H1 (cell line): ENCODE measurements at regions not wholly inside any gene's neighbourhood (a gene's known extent, or its start where the extent isn't known, plus 50 kb on each side); places are given as distances from the start of the nearest gene placed in this dataset.

Experiments used
- BACH1 ChIP-seq: IDR thresholded peaks from 2 replicates; pipeline ENCODE4 v1.6.1; 2012; ENCODE audit warnings: low read length, improper control_type of control experiment
- TAF1 ChIP-seq: IDR thresholded peaks from 2 replicates; pipeline ENCODE4 v1.6.1; 2011; ENCODE audit warnings: mild to moderate bottlenecking, low read depth, low read length
- TF ChIP-seq, protein P1 (sequence below): IDR thresholded peaks from 2 replicates; pipeline ENCODE4 v1.6.1; 2012; ENCODE audit warnings: inconsistent platforms

DNA sequence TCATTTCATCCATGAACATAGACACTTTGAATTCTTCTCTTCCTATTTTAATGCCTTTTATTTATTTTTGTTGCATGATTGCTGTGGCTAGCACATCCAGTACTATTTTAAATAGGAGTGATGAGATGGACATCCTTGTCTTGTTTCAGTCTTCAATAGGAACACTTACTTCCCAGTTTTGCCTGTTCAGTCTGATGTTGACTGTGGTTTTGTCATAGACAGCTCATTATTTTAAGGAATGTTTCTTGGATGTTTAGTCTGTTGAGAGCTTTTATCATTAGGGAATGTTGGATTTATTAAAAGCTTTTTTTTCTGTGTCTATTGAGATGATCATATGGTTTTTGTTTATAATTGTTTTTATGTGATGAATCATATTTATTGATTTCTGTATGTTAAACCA lies 586.6 kb downstream of the SLITRK1 start (continued):
- no peak for TF ChIP-seq TAF1
- no peak for TF ChIP-seq BACH1
- TF ChIP-seq, protein P1, sequence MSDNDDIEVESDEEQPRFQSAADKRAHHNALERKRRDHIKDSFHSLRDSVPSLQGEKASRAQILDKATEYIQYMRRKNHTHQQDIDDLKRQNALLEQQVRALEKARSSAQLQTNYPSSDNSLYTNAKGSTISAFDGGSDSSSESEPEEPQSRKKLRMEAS, result no peak
